PC-3 (cell line): ENCODE measurements at regions not wholly inside any gene's neighbourhood (a gene's known extent, or its start where the extent isn't known, plus 50 kb on each side); places are given as distances from the start of the nearest gene placed in this dataset.

ENCODE experiments used
- ATAC-seq: fragments of 200-7000 bp; cut with Tn5 transposase; 2 replicates; pipeline ENCODE4 v1.9.1; 2020; ENCODE audit warnings: mild to moderate bottlenecking, moderate library complexity
- BruUV-seq: library from RNA; stranded (reverse); fragments of 400-500 nt; replicated peaks from 2 replicates; lab custom pipeline; 2021; lab: Mats Ljungman, UMichigan
- CTCF ChIA-PET: fragments of 300-600 bp; sonication (Branson Sonifier 250); formaldehyde crosslinking; loops from one replicate; lab custom pipeline; 2022; ENCODE audit warnings: antibody characterized with exemption; lab: Charles Lee
- POLR2A ChIA-PET: fragments of 300-600 bp; sonication (Branson Sonifier 250); formaldehyde crosslinking; loops from one replicate; lab custom pipeline; 2022; ENCODE audit warnings: antibody characterized with exemption; ENCODE audit not compliant: unreplicated experiment; lab: Charles Lee
- DNase-seq: peaks from one replicate; pipeline ENCODE4 v3.0.0-alpha.2; 2015
- H2AFZ ChIP-seq: fragments of 300-600 bp; sonication (generic); 2 replicates; pipeline ENCODE4 v1.6.0; 2016; ENCODE audit warnings: antibody characterized with exemption, low read length
- H3F3A ChIP-seq: fragments of 300-600 bp; sonication (generic); one replicate; pipeline ENCODE4 v1.6.0; 2017; ENCODE audit warnings: antibody characterized with exemption, low read length, control low read depth, mild to moderate bottlenecking; ENCODE audit not compliant: unreplicated experiment
- H3K27ac ChIP-seq: fragments of 300-600 bp; sonication (generic); 2 replicates; pipeline ENCODE4 v1.5.1; 2016; ENCODE audit warnings: mild to moderate bottlenecking, low read length
- H3K27me3 ChIP-seq: fragments of 300-600 bp; sonication (generic); 2 replicates; pipeline ENCODE4 v1.6.1; 2016; ENCODE audit warnings: low read length, mixed read lengths
- H3K36me3 ChIP-seq: fragments of 300-600 bp; sonication (generic); 2 replicates; pipeline ENCODE4 v1.6.1; 2016; ENCODE audit warnings: low read depth, mixed run types, low read length, mixed read lengths
- H3K4me1 ChIP-seq: fragments of 300-600 bp; sonication (generic); 2 replicates; pipeline ENCODE4 v1.5.1; 2016; ENCODE audit warnings: low read length; ENCODE audit not compliant: insufficient read depth
- H3K4me2 ChIP-seq: fragments of 300-600 bp; sonication (generic); 2 replicates; pipeline ENCODE4 v1.6.0; 2016; ENCODE audit warnings: low read length
- H3K4me3 ChIP-seq: fragments of 300-600 bp; sonication (generic); 2 replicates; pipeline ENCODE4 v1.5.1; 2016; ENCODE audit warnings: mild to moderate bottlenecking, low read length, mixed read lengths
- H3K79me2 ChIP-seq: fragments of 300-600 bp; sonication (generic); 2 replicates; pipeline ENCODE4 v1.6.1; 2017; ENCODE audit warnings: low read length, mixed read lengths
- H3K9ac ChIP-seq: fragments of 300-600 bp; sonication (generic); 2 replicates; pipeline ENCODE4 v1.6.0; 2016; ENCODE audit warnings: mild to moderate bottlenecking, low read length
- H3K9me2 ChIP-seq: fragments of 300-600 bp; sonication (generic); replicated peaks from 2 replicates; pipeline ENCODE4 v1.6.1; 2016; ENCODE audit warnings: mixed run types, low read length, mixed read lengths
- H3K9me3 ChIP-seq: fragments of 300-600 bp; sonication (generic); 2 replicates; pipeline ENCODE4 v1.6.1; 2016; ENCODE audit warnings: low read length, mixed read lengths
- H4K20me1 ChIP-seq: fragments of 300-600 bp; sonication (generic); 2 replicates; pipeline ENCODE4 v1.6.1; 2016; ENCODE audit warnings: low read length, mixed read lengths
- CTCF ChIP-seq: fragments of 300-600 bp; sonication (generic); conservative IDR thresholded peaks from 2 replicates; pipeline ENCODE4 v1.5.1; 2017; ENCODE audit warnings: antibody characterized with exemption, low read depth, mild to moderate bottlenecking, low read length
- EZH2 ChIP-seq: fragments of 300-600 bp; sonication (generic); IDR thresholded peaks from one replicate; pipeline ENCODE4 v1.6.1; 2017; ENCODE audit warnings: antibody characterized with exemption, mild to moderate bottlenecking, low read length; ENCODE audit not compliant: unreplicated experiment
- EZH2phosphoT487 ChIP-seq: fragments of 300-600 bp; sonication (generic); IDR thresholded peaks from 2 replicates; pipeline ENCODE4 v1.6.1; 2018; ENCODE audit warnings: mild to moderate bottlenecking, antibody characterized with exemption, low read length, borderline replicate concordance
- intact Hi-C: fragments of 100-400 bp; cut with micrococcal nuclease; formaldehyde crosslinking; loops from 2 replicates; pipeline ENCODE4 v1.9.0; 2023

- Histone ChIP-seq H3K4me2 (peak overlapping the region; percentile 22; the same call in 1 of the 2 replicates), H3K4me3 (no peak overlapping the region), H3K9me2 (no peaks in the 10 kb centered on the region), H2AFZ (no peak overlapping the region), H3K27ac (peak overlapping the region; percentile 32), H3K27me3 (no peaks in the 10 kb centered on the region), H3K9ac (no peak overlapping the region), H3K79me2 (no peaks in the 10 kb centered on the region), H3K4me1 (peaks cover 14% of the 10 kb centered on the region), H3K36me3 (no peaks in the 10 kb centered on the region), H4K20me1 (no peaks in the 10 kb centered on the region), H3K9me3 (no peaks in the 10 kb centered on the region), H3F3A (no peaks in the 10 kb centered on the region)
- ATAC-seq, result peak; percentile 49
- intact Hi-C loops, result loop anchor here (10.0 kb wide), 1 partner anchor 46 kb away; no protein-coding TSS in a partner anchor
- TF ChIP-seq EZH2phosphoT487 (no peak), CTCF (no peak), EZH2 (no peak)
- DNase-seq, result peak; percentile 4
- ChIA-PET CTCF (no interaction called here), POLR2A (no interaction called here)
- BruUV-seq, result no TSS peak
Observed at GRCh38 chr10:43930777-43931176, 282.1 kb upstream of the ZNF32 start.

GRCh38 chr10:43930243-43930642 lies 281.6 kb upstream of the ZNF32 start:
- intact Hi-C loops, result loop anchor here (10.0 kb wide), 1 partner anchor 45 kb away; no protein-coding TSS in a partner anchor
- Histone ChIP-seq H3K9me2 (no peaks in the 10 kb centered on the region), H3K9ac (no peak overlapping the region), H3K36me3 (no peaks in the 10 kb centered on the region), H4K20me1 (no peaks in the 10 kb centered on the region), H3K4me3 (no peak overlapping the region), H3K4me2 (no peak overlapping the region), H3K4me1 (peaks cover 14% of the 10 kb centered on the region), H3K27ac (no peak overlapping the region), H3F3A (no peaks in the 10 kb centered on the region), H3K9me3 (no peaks in the 10 kb centered on the region), H2AFZ (no peak overlapping the region), H3K27me3 (no peaks in the 10 kb centered on the region), H3K79me2 (no peaks in the 10 kb centered on the region)
- no peak for ATAC-seq
- no TSS peak for BruUV-seq
- TF ChIP-seq EZH2 (no peak), EZH2phosphoT487 (no peak), CTCF (no peak)
- DNase-seq, result no peak
- CTCF ChIA-PET, result no interaction called here
- POLR2A ChIA-PET, result no interaction called here

- TF ChIP-seq EZH2phosphoT487 (no peak), EZH2 (no peak), CTCF (no peak)
- no peak overlapping the region for H3K27ac ChIP-seq
- ChIA-PET POLR2A (no interaction called here), CTCF (no interaction called here)
- H3K4me2 ChIP-seq, result no peak overlapping the region
- H3K27me3 ChIP-seq, result no peaks in the 10 kb centered on the region
- no TSS peak for BruUV-seq
- H3K4me3 ChIP-seq, result no peak overlapping the region
- no peak overlapping the region for H3K9ac ChIP-seq
- no peaks in the 10 kb centered on the region for H4K20me1 ChIP-seq
- DNase-seq (no peak), ATAC-seq (no peak)
- H3K9me2 ChIP-seq, result no peaks in the 10 kb centered on the region
- H3K4me1 ChIP-seq, result peaks cover 14% of the 10 kb centered on the region
- intact Hi-C loops, result no loop called here
- H2AFZ ChIP-seq, result no peak overlapping the region
- no peaks in the 10 kb centered on the region for H3K36me3 ChIP-seq
- H3K79me2 ChIP-seq, result no peaks in the 10 kb centered on the region
- no peaks in the 10 kb centered on the region for H3F3A ChIP-seq
- H3K9me3 ChIP-seq, result no peaks in the 10 kb centered on the region
Observed at GRCh38 chr10:43929122-43929521, 280.4 kb upstream of the ZNF32 start.
